HG03342 (cell line): ENCODE measurements at regions not wholly inside any gene's neighbourhood (a gene's known extent, or its start where the extent isn't known, plus 50 kb on each side); places are given as distances from the start of the nearest gene placed in this dataset.

Source experiments
- ATAC-seq: cut with Tn5 transposase; IDR thresholded peaks from one replicate; pipeline ENCODE4 v1.9.1; 2021; ENCODE audit warnings: mild to moderate bottlenecking, moderate library complexity; ENCODE audit not compliant: unreplicated experiment

- ATAC-seq = no peak
Observed at GRCh38 chr22:47298017-47298785, 535.8 kb downstream of the TBC1D22A start.

DNA sequence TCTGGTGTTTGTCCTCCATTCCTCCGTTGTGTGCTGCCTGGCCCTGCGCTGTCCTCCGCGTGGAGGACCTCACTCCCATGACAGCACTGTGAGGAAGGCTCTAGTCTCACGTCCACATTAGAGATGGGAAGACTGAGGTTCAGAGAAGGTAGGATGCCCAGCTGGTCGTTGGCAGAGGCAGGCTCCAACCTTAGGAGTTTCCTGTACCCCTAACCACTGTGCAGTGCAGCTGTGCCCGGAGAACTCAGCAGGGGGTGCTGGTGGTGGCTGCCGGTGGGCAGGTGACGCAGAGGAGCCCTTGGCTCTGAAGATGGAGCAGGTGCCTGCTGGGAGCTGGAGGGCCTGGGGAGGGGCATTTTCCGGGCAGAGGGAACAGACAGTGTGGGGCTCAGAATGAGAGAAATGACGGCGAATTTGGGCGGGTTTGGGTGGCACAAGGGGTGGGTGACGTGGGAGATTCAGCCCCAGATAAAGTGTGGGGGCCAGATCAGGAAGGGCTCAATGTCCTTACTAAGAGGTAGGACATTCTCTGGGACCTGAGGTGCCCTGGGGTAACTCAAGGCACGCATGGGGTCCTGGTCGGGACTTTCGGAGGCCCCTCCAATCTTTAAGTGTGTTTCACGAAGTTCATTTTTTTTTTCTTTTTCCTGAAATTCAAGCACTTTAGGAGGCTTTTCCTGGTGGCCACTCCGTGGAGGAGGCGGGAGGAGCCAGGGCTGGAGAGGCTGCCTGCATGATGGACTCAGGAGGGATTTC lies 535.0 kb downstream of the TBC1D22A start:
- no peak for ATAC-seq

GRCh38 chr22:47296405-47297260 lies 534.2 kb downstream of the TBC1D22A start:
- no peak for ATAC-seq

- ATAC-seq = no peak
Observed at GRCh38 chr22:47295982-47296381, 533.5 kb downstream of the TBC1D22A start.

DNA sequence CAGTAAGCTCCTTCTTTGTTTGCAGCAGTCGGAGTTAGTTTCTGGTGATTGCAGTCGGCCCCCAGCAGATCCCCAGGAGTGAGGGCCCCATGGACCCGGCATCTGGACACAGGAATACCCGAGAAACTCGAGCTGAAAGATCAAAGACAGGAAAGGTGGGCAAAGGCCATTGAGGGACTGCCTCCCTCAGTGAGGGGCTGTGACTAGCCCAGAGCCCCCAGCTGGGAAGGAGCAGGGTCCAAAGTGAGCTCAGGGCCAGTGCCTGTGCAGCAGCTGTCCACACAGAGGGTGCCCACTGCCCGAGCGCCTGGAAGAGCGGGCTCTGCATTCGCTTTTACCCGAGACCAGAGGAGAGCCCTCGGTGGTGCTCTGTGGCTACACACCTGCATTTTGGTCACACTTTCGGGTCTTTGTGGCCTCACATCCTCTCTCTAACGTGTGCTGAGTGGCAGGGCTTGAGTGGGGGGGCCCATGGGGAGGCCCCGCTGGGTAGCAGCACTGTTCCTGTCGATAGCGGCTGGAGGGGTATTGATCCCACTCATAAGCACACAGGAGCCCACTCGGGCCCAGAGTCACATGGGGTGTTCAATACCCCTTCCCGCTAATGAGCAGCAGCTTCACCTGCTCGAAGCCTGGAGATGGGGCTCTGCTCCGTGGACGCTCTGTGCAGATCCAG lies 532.9 kb downstream of the TBC1D22A start:
- ATAC-seq = no peak

DNA sequence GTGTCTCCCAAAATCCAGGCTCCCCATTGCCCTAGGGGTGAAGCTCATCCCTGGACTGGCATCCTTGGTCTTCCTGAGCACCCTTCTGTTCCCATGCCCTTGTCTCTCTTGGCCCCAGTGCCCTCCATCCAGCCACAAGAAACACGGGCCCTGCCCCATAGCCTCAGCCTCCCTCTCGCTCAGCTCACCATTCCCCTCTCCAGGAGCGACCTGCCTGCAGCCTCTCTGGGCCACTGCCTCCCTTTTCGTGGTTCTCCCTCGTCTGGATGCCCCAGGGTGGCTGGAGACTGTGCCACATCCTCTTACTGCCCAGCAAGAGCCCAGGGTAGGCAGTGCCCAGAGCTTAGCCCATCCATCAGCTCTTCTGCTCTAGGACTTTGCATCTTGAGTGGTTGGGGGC lies 532.1 kb downstream of the TBC1D22A start:
- ATAC-seq = no peak

GRCh38 chr22:47294222-47294532 lies 531.7 kb downstream of the TBC1D22A start:
- ATAC-seq = no peak

- no peak for ATAC-seq
Observed at GRCh38 chr22:47293368-47294221, 531.1 kb downstream of the TBC1D22A start.

GRCh38 chr22:47292546-47293320 lies 530.3 kb downstream of the TBC1D22A start:
- ATAC-seq = no peak

- no peak for ATAC-seq
Observed at GRCh38 chr22:47291565-47292495, 529.4 kb downstream of the TBC1D22A start.

GRCh38 chr22:47290706-47291430 lies 528.4 kb downstream of the TBC1D22A start:
- no peak for ATAC-seq

GRCh38 chr22:47289336-47289985 lies 527.0 kb downstream of the TBC1D22A start:
- no peak for ATAC-seq

GRCh38 chr22:47288680-47289079 lies 526.2 kb downstream of the TBC1D22A start:
- ATAC-seq = no peak

DNA sequence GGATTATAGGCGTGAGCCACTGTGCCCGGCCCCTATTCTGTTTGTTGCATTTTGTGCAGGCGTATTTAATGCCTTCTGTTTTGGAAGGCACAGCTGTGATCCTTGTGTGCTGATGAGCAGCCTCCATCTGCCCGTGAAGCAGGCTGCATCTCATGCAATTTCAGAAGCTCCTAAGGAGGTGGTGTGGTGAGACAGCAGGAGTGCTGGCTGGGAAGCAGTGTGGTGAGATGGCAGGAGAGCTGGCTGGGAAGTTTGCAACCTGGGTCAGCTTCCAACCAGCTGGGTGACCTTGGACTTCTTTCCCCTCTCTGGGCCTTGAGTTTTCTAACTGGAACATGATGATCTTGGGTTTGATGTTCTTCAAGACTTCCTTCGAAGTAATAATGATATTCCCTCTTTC lies 525.1 kb downstream of the TBC1D22A start:
- ATAC-seq = no peak

- no peak for ATAC-seq
Observed at GRCh38 chr22:47286590-47286989, 524.1 kb downstream of the TBC1D22A start.

GRCh38 chr22:47285981-47286380 lies 523.5 kb downstream of the TBC1D22A start:
- ATAC-seq = no peak

DNA sequence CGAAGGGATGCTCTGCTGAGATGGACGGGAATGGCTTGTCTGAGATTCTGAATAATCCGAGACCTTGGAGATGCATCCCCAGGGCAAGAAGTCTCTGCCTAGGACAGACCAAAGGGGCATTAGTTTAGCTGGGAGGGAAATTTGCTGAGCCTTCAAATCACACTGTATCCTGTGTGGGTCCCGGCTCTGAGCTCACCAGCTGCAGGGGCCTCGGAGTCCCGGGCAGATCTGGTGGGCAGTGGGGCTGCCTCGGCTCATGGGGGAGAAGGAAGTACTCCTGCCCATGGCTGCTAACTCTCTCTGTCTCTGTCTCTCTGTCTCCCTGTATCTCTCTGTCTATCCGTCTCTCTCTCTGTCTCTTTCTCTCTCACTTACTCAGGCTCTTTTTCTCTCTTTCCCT lies 522.4 kb downstream of the TBC1D22A start:
- no peak for ATAC-seq
